Upper lobe of left lung (tissue), 4 donors: ENCODE measurements at regions not wholly inside any gene's neighbourhood (a gene's known extent, or its start where the extent isn't known, plus 50 kb on each side); places are given as distances from the start of the nearest gene placed in this dataset.

Experiments used
- EP300 ChIP-seq, 4 donors: sonication (generic); formaldehyde crosslinking; IDR thresholded peaks; one replicate each; pipeline ENCODE4 v1.5.1; 2017; ENCODE audit warnings: antibody characterized with exemption in 4 of 4, control low read depth in 2 of 4
- POLR2A ChIP-seq, 4 donors: fragments of 450-650 bp; IDR thresholded peaks; one replicate each; pipeline ENCODE4 v1.5.1; 2016 to 2017; ENCODE audit warnings: antibody characterized with exemption in 4 of 4, mild to moderate bottlenecking in 2 of 4
- POLR2AphosphoS5 ChIP-seq, 2 donors: sonication (generic); formaldehyde crosslinking; IDR thresholded peaks; one replicate each; pipeline ENCODE4 v1.5.1; 2017; ENCODE audit warnings: antibody characterized with exemption in 2 of 2
- TF ChIP-seq, protein P1 (sequence below), 6 experiments: fragments of 450-650 bp in 4 of 6; fragments of 200-600 bp in 2 of 6; sonication (generic) in 2 of 6; IDR thresholded peaks; one replicate each; pipeline ENCODE4 v1.5.1; 2016 to 2019; ENCODE audit warnings: antibody characterized with exemption in 6 of 6

DNA sequence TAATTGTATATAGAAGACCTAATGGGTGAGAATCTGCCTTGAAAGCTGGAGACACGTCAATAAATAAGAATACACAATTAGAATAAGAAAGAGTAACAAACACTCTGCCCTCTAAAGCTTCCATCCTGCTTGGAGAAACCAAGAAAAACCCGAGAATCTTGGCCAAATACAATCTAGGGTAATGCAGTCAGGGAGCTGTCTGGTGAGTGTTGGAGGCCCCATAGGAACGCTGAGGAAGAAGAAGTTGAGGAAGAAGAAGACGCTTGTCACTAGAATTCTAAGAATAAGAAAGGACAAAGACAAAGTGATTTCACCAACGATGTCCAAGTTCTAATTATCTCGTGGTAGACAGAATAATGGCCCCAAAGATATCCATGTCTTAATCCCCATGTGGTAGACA lies 4485.9 kb upstream of the OR11H1 start:
- TF ChIP-seq, protein P1, sequence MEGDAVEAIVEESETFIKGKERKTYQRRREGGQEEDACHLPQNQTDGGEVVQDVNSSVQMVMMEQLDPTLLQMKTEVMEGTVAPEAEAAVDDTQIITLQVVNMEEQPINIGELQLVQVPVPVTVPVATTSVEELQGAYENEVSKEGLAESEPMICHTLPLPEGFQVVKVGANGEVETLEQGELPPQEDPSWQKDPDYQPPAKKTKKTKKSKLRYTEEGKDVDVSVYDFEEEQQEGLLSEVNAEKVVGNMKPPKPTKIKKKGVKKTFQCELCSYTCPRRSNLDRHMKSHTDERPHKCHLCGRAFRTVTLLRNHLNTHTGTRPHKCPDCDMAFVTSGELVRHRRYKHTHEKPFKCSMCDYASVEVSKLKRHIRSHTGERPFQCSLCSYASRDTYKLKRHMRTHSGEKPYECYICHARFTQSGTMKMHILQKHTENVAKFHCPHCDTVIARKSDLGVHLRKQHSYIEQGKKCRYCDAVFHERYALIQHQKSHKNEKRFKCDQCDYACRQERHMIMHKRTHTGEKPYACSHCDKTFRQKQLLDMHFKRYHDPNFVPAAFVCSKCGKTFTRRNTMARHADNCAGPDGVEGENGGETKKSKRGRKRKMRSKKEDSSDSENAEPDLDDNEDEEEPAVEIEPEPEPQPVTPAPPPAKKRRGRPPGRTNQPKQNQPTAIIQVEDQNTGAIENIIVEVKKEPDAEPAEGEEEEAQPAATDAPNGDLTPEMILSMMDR (IDR thresholded peaks at IDR 0.05), result no peak
- TF ChIP-seq POLR2AphosphoS5 (IDR thresholded peaks at IDR 0.05), result no peak
- no peak for TF ChIP-seq POLR2A (IDR thresholded peaks at IDR 0.05)
- no peak for TF ChIP-seq EP300 (IDR thresholded peaks at IDR 0.05)
